GM12891 (cell line): ENCODE measurements at regions not wholly inside any gene's neighbourhood (a gene's known extent, or its start where the extent isn't known, plus 50 kb on each side); places are given as distances from the start of the nearest gene placed in this dataset.

Experiments
- DNase-seq: peaks from one replicate; pipeline ENCODE4 v3.0.0; 2011; ENCODE audit warnings: low spot score; ENCODE audit not compliant: insufficient read length
- FAIRE-seq: peaks from 2 replicates; lab custom pipeline; 2011; peaks lifted over from hg19 to GRCh38; lab: Jason Lieb, UNC
- PAX5 ChIP-seq: IDR thresholded peaks from 2 replicates; pipeline ENCODE4 v1.6.1; 2011; ENCODE audit warnings: low read length, moderate library complexity, mild to moderate bottlenecking; ENCODE audit not compliant: insufficient read depth, severe bottlenecking
- POLR2A ChIP-seq: IDR thresholded peaks from 2 replicates; pipeline ENCODE4 v1.6.1; 2011; ENCODE audit warnings: low read depth, low read length, control low read depth
- POLR2AphosphoS5 ChIP-seq: IDR thresholded peaks from 2 replicates; pipeline ENCODE4 v1.6.1; 2011; ENCODE audit warnings: low read depth, low read length, control low read depth
- POU2F2 ChIP-seq: IDR thresholded peaks from 2 replicates; pipeline ENCODE4 v1.6.1; 2011; ENCODE audit warnings: low read depth, mild to moderate bottlenecking, control low read depth, low read length, moderate library complexity
- SPI1 ChIP-seq: IDR thresholded peaks from 2 replicates; pipeline ENCODE4 v1.6.1; 2011; ENCODE audit warnings: low read depth, low read length, control low read depth
- TAF1 ChIP-seq: IDR thresholded peaks from 2 replicates; pipeline ENCODE4 v1.6.1; 2011; ENCODE audit warnings: low read depth, low read length, control low read depth

DNA sequence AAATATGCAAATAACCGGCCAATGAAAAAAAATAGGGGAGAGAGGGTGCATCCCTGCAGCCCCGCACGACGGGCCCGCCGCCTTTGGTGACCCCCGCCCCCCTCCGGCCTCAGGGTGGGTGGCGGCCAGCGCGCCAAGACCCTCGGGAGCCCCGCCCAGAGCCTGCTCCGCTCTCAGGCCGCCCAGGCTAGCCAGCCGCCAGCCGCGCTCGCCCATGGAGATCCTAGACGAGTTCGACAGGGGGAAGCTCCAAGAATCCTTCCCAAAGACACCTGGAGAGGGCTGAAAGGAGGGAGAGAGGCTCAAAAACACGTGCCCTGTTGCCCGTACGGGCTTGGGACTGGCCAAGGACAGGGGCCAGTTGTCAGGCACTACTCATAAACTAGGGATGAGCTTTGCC, 434.0 kb downstream of the NR2F2 start:
- no peak for DNase-seq
- FAIRE-seq = no peak
- TF ChIP-seq SPI1 = no peak
- TF ChIP-seq POLR2A = no peak
- no peak for TF ChIP-seq POLR2AphosphoS5
- no peak for TF ChIP-seq POU2F2
- no peak for TF ChIP-seq TAF1
- no peak for TF ChIP-seq PAX5

DNA sequence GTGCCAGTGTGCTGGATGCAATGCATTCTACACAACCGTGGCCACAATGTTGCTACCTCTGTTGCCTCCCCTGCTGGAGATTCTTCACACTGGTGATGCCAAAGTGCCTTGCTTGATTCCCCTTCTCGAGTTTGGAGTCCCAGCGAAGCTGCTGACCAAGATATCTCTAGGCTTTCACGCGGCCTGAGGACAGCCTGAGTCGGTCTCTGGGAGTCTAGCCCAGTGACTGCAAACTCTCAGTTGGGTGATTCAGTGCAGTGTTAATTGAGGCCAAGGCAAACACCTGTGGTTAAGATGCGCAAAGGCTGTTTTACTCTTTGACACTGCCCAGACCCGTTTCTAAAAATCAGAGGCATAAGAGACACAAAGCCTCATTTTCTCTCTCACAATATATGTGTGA, 434.4 kb downstream of the NR2F2 start:
- FAIRE-seq (no peak), DNase-seq (no peak)
- TF ChIP-seq SPI1 (no peak), POU2F2 (no peak), POLR2A (no peak), POLR2AphosphoS5 (no peak)

DNA sequence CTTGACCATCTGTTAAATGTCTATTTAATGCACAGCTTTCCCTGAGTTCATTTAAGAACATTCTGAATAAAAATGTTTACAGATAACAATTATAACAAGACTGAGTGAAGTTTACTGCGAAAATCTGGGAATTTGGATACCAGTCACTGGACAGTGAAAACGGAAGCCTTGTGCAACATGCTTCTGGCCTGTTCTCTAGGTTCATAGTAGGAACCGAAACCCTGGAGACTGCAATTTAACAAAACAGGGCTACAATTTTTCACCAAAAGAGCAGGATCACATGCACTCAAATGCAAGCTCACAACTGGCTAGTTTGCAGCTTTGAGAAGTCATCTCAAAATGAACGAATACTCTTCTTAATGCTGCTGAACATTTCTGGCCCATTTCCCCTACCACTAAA, 435.9 kb downstream of the NR2F2 start:
- no peak for TF ChIP-seq POLR2AphosphoS5
- TF ChIP-seq TAF1 = no peak
- TF ChIP-seq POU2F2 = no peak
- DNase-seq = no peak
- FAIRE-seq = no peak

DNA sequence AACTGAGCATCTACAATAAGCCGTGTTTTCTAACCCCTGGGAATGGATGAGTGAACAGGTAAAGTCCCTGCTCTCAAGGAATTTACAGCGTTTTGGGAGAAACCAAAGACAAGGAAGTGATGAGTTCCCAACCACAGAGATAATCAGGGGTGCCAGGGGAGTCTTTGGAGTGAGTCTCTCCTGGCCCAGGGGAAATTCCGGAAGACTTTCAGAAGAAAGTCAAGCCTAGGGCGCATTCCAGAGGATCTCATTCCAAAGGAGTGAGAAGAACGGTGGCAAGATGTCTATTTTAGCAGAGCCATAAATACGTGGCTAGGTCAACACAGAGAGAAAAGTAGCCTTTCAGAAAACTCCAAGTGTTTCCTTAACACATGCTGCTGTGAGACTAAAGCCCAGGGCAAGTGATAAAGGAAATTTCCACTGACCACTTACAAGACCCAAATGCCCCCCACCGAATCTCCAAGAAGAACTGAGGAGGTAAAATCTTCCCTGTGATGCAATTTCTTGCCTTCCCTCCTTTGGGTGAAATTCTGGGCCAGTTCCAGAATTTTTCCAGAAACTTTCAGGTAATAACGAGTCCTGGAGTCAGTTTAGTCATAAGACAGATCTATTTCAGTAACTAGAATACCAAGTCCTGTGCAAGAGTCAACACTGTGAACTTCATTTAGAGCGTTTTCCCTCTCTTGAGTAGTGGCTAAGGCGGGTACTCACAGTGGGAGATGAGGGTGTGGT, 437.4 kb downstream of the NR2F2 start:
- FAIRE-seq = no peak
- TF ChIP-seq SPI1 (no peak), POLR2A (no peak), POLR2AphosphoS5 (no peak), TAF1 (no peak), POU2F2 (no peak), PAX5 (no peak)
- DNase-seq = no peak

DNA sequence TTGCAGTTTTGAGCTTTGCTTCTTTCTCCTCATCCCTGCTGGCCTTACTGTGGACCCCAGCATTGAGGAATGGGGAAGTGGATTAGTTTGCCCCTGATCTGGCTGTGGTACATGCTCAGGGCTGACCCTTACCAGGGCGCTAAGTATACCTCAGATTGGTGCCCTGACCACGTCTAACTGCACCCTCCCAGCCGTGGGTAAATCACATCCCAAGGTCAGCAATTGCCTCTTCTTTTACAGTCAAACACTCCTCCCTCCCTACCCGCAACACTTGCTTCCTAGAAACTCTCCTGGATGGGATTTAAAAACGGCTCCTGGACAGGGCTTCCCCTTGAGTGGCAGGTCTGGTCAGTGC, 437.9 kb downstream of the NR2F2 start:
- DNase-seq = no peak
- TF ChIP-seq POLR2AphosphoS5 (no peak), PAX5 (no peak), TAF1 (no peak), SPI1 (no peak), POU2F2 (no peak), POLR2A (no peak)
- no peak for FAIRE-seq

DNA sequence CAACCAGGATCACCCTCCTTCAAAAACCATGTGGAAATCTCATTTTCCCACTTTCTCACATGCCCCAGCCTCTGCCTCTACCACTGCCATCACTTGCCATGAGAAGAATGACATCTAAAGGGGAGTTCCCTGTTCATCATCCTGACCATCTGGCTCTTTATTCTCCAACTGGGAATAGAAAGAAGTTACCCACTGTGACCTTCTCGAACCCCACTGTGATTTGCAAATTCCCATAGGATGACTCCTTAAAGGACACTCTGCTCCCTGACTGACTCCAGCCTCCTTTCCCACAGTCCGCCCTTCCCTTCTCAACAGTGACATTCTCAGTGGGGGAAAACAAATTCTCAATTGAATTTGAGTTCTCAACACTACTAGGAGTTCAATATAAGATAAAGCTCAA, 440.5 kb downstream of the NR2F2 start:
- DNase-seq (no peak), FAIRE-seq (no peak)
- TF ChIP-seq SPI1 (no peak), POU2F2 (no peak), POLR2A (no peak), TAF1 (no peak), POLR2AphosphoS5 (no peak), PAX5 (no peak)

DNA sequence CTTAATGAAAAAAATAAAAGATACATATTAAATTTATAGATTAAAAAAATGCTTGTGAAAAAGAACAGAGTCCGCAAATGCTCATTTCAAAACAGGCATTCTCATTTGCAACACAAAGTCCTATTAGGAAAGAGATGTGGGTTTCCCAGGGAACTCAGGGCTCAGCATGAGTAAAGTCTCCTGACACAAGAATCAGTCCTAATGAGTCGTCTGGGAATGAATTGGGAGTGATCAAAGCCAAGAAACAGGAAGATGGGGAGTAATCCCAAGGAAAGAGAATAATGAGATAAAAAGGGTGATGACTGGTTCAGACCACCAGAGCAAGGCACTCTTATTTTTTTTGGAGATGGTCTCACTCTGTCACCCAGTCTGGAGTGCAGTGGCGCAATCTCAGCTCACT, 443.7 kb downstream of the NR2F2 start:
- no peak for TF ChIP-seq SPI1
- TF ChIP-seq POU2F2 = no peak
- no peak for TF ChIP-seq POLR2A
- no peak for TF ChIP-seq PAX5
- no peak for TF ChIP-seq TAF1
- TF ChIP-seq POLR2AphosphoS5 = no peak
- no peak for FAIRE-seq

DNA sequence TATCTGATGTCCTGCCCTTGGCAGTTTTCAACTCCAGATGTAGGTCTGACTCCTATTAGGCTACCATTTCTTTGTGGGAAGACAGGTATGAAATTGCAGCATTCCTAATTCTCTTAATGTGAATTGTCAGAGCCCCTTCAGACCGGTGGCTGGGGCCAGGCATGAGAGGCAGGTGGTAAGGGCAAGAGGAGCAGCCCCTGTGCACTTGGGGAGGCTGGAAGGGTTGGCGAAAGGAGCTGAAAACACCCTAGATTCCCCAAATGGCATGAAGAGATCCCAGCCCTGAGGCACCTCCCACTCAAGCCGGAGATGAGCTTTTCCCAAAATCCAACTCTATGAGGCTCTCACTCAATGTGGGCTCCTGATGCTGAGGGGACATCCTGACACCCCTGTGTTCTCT, 453.2 kb downstream of the NR2F2 start:
- no peak for DNase-seq
- TF ChIP-seq POLR2AphosphoS5 (no peak), PAX5 (no peak)
- FAIRE-seq = no peak

More for the DNA sequence above, 443.7 kb downstream of the NR2F2 start:
- no peak for DNase-seq

DNA sequence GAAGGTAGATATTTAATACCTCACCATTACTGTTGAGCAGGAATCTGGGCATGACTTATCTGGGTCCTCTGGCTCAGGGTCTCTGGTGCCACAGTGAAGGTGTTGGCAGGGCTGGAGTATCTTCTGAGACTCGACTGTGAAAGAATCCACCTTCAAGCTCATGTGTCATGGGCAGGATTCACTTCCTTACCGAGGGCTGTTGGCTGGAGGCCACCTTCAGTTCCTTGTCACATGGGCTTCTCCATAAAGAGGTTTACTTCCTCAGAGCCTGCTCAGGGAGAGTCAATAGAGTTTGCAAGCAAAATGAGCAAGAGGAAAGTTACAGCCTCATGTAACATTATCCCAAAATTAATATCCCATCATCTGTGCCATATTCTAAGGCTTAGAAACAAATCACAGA, 459.5 kb downstream of the NR2F2 start:
- no peak for TF ChIP-seq TAF1
- no peak for DNase-seq
- FAIRE-seq = no peak

DNA sequence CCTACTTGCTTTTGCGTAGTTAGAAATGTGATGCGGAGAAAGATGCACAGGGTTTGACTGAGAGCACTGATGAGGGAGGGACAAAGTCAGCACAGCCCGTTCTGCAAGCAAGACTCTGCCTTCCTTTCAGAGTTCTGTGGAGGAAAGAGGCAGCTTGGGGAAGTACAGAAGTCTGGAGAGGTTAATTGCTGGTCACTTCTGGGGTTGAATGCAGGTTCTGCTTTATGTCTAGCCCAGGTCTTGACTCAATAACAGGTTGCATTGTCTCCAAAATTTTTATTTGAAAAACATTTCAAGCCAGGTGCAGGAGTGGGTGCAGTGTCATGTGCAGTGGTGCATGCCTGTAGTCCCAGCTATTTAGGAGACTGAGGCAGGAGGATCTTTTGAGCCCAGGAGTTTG, 461.7 kb downstream of the NR2F2 start:
- DNase-seq (no peak), FAIRE-seq (no peak)
- TF ChIP-seq POLR2AphosphoS5 (no peak), TAF1 (no peak), POU2F2 (no peak), SPI1 (no peak), POLR2A (no peak), PAX5 (no peak)

DNA sequence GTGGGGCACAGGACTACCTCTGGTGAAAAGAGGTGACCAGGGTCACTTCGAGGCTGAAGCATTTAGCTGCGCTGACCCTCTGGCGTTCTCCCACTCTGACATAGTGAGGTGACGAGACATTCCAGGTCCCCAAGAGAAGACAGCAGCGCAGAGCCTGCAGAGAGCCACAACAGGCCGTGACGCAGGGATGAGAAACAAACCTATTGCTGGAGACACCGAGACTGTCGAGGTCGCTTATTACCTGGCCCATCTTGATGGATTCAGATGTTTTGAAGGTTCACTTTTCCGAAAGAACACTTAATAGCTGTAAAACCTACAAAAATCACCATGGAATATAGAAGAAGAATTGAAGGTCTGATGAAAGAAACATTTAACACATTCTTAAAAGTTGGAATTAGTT, 466.3 kb downstream of the NR2F2 start:
- FAIRE-seq = no peak
- TF ChIP-seq PAX5 (no peak), POLR2A (no peak), POU2F2 (no peak), TAF1 (no peak), SPI1 (no peak), POLR2AphosphoS5 (no peak)

More for the DNA sequence above, 466.3 kb downstream of the NR2F2 start:
- no peak for DNase-seq
